WTC11 (cell line): ENCODE measurements at regions not wholly inside any gene's neighbourhood (a gene's known extent, or its start where the extent isn't known, plus 50 kb on each side); places are given as distances from the start of the nearest gene placed in this dataset.

Source experiments
- CTCF ChIP-seq: fragments of 200-600 bp; IDR thresholded peaks from 2 replicates; pipeline ENCODE4 v1.8.0; 2022; ENCODE audit warnings: antibody characterized with exemption
- E2F1 ChIP-seq: sonication (generic); formaldehyde crosslinking; IDR thresholded peaks from 2 replicates; pipeline ENCODE4 v1.8.0; 2022; ENCODE audit warnings: mild to moderate bottlenecking, missing genetic modification reagents
- JUN ChIP-seq: sonication (generic); formaldehyde crosslinking; IDR thresholded peaks from 2 replicates; pipeline ENCODE4 v1.8.0; 2023; ENCODE audit warnings: mild to moderate bottlenecking, missing genetic modification reagents
- NR2C2 ChIP-seq: sonication (generic); formaldehyde crosslinking; IDR thresholded peaks from 2 replicates; pipeline ENCODE4 v1.8.0; 2022; ENCODE audit warnings: mild to moderate bottlenecking, missing genetic modification reagents
- STAT6 ChIP-seq: sonication (generic); formaldehyde crosslinking; conservative IDR thresholded peaks from 2 replicates; pipeline ENCODE4 v1.8.1; 2023; ENCODE audit warnings: mild to moderate bottlenecking, low read depth, missing genetic modification reagents, moderate library complexity
- TF ChIP-seq, protein P1 (sequence below): sonication (generic); formaldehyde crosslinking; IDR thresholded peaks from 2 replicates; pipeline ENCODE4 v1.8.1; 2022; ENCODE audit warnings: low read depth, missing genetic modification reagents, borderline replicate concordance
- TF ChIP-seq, protein P2 (sequence below): sonication (generic); formaldehyde crosslinking; IDR thresholded peaks from 2 replicates; pipeline ENCODE4 v1.8.0; 2023; ENCODE audit warnings: missing genetic modification reagents

GRCh38 chr5:141763541-141763940, 81.5 kb upstream of the ARAP3 start:
- TF ChIP-seq CTCF (no peak), JUN (CRISPR knock-in tag) (no peak), NR2C2 (no peak), STAT6 (no peak), E2F1 (CRISPR knock-in tag) (no peak)
- TF ChIP-seq, protein P1, sequence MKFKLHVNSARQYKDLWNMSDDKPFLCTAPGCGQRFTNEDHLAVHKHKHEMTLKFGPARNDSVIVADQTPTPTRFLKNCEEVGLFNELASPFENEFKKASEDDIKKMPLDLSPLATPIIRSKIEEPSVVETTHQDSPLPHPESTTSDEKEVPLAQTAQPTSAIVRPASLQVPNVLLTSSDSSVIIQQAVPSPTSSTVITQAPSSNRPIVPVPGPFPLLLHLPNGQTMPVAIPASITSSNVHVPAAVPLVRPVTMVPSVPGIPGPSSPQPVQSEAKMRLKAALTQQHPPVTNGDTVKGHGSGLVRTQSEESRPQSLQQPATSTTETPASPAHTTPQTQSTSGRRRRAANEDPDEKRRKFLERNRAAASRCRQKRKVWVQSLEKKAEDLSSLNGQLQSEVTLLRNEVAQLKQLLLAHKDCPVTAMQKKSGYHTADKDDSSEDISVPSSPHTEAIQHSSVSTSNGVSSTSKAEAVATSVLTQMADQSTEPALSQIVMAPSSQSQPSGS (CRISPR knock-in tag) = no peak
- TF ChIP-seq, protein P2, sequence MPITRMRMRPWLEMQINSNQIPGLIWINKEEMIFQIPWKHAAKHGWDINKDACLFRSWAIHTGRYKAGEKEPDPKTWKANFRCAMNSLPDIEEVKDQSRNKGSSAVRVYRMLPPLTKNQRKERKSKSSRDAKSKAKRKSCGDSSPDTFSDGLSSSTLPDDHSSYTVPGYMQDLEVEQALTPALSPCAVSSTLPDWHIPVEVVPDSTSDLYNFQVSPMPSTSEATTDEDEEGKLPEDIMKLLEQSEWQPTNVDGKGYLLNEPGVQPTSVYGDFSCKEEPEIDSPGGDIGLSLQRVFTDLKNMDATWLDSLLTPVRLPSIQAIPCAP (CRISPR knock-in tag) = no peak
